DOHH2 (cell line): ENCODE measurements at regions not wholly inside any gene's neighbourhood (a gene's known extent, or its start where the extent isn't known, plus 50 kb on each side); places are given as distances from the start of the nearest gene placed in this dataset.

Experiments
- H3F3A ChIP-seq: fragments of 200-600 bp; sonication (generic), shearing (Covaris generic); 2 replicates; pipeline ENCODE4 v1.6.0; 2016; ENCODE audit warnings: antibody characterized with exemption, mild to moderate bottlenecking; ENCODE audit not compliant: control insufficient read depth, insufficient read depth
- H3K27ac ChIP-seq: fragments of 200-600 bp; sonication (generic); 2 replicates; pipeline ENCODE4 v1.5.1; 2014; ENCODE audit warnings: low read depth, mild to moderate bottlenecking, low read length, moderate library complexity
- H3K27me3 ChIP-seq: fragments of 200-600 bp; sonication (generic); 2 replicates; pipeline ENCODE4 v1.6.1; 2014; ENCODE audit warnings: mild to moderate bottlenecking, low read length, mixed read lengths; ENCODE audit not compliant: control insufficient read depth
- H3K36me3 ChIP-seq: fragments of 200-600 bp; sonication (generic); 2 replicates; pipeline ENCODE4 v1.6.1; 2014; ENCODE audit warnings: mild to moderate bottlenecking, low read length, moderate library complexity, mixed read lengths; ENCODE audit not compliant: control insufficient read depth
- H3K4me1 ChIP-seq: fragments of 200-600 bp; sonication (generic); 2 replicates; pipeline ENCODE4 v1.6.1; 2014; ENCODE audit warnings: mild to moderate bottlenecking, low read length, mixed read lengths; ENCODE audit not compliant: control insufficient read depth
- H3K4me2 ChIP-seq: fragments of 200-600 bp; sonication (generic); 2 replicates; pipeline ENCODE4 v1.6.0; 2014; ENCODE audit warnings: mild to moderate bottlenecking, low read length, moderate library complexity
- H3K4me3 ChIP-seq: fragments of 200-600 bp; sonication (generic); 2 replicates; pipeline ENCODE4 v1.5.1; 2014; ENCODE audit warnings: mild to moderate bottlenecking, low read length, mixed read lengths
- H3K79me2 ChIP-seq: fragments of 200-600 bp; sonication (generic); 2 replicates; pipeline ENCODE4 v1.6.1; 2014; ENCODE audit warnings: mild to moderate bottlenecking, low read length, mixed read lengths; ENCODE audit not compliant: control insufficient read depth
- H3K9me2 ChIP-seq: fragments of 200-600 bp; sonication (generic); replicated peaks from 2 replicates; pipeline ENCODE4 v1.6.1; 2014; ENCODE audit warnings: mild to moderate bottlenecking, low read length, mixed read lengths; ENCODE audit not compliant: control insufficient read depth
- H3K9me3 ChIP-seq: fragments of 200-600 bp; sonication (generic); 2 replicates; pipeline ENCODE4 v1.6.1; 2014; ENCODE audit warnings: antibody characterized with exemption, low read length, mixed read lengths; ENCODE audit not compliant: control insufficient read depth, insufficient read depth
- H4K20me1 ChIP-seq: fragments of 200-600 bp; sonication (generic); 2 replicates; pipeline ENCODE4 v1.6.0; 2014; ENCODE audit warnings: low read depth, mild to moderate bottlenecking, antibody characterized with exemption, low read length, moderate library complexity; ENCODE audit not compliant: control insufficient read depth, insufficient read depth
- EZH2phosphoT487 ChIP-seq: fragments of 200-600 bp; sonication (generic); IDR thresholded peaks from 2 replicates; pipeline ENCODE4 v1.6.1; 2017; ENCODE audit warnings: borderline replicate concordance, mild to moderate bottlenecking, antibody characterized with exemption, low read length, moderate library complexity, mixed read lengths
- TF ChIP-seq, protein P1 (sequence below): fragments of 200-600 bp; sonication (generic); IDR thresholded peaks from one replicate; pipeline ENCODE4 v1.5.1; 2014; ENCODE audit warnings: antibody characterized with exemption, mild to moderate bottlenecking, low read depth, low read length; ENCODE audit not compliant: poor library complexity, severe bottlenecking

DNA sequence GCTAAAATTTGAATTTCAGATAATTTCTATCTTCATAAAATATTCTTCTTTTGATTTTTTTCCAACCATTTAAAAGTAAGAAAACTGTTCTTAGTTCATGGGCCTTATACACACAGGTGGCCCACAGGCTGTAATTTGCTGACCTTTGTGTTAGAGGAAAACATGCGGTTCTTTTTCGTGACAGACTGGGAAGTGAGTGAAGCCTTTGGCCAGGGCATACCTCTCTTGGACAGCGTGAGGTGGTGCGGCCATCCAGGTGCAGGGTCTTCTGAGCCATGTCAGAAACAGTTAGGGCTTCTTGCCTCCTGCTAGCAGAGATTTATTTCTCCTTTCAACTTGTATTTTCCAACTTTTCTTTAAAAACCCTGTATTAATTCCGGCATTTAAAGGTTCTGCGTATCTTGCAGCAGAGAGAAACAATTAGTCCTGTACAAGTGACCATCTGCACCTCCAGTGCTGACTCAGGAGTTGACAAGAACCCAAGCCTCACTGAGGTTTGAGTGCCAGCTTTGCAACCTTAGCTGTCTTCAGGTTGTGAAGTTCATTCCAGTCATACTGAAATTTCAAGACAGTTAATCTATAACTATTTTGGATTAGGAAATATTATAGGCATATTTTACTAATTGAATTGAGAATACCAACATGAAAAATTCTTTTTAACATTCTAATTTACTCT, 177.8 kb downstream of the LY86 start:
- Histone ChIP-seq H3K36me3 (no peaks in the 10 kb centered on the region), H3K4me3 (no peak overlapping the region), H3K79me2 (no peaks in the 10 kb centered on the region), H4K20me1 (no peaks in the 10 kb centered on the region), H3K27ac (no peak overlapping the region), H3K4me1 (no peaks in the 10 kb centered on the region), H3K9me3 (no peaks in the 10 kb centered on the region), H3F3A (no peaks in the 10 kb centered on the region), H3K4me2 (no peak overlapping the region), H3K9me2 (no peaks in the 10 kb centered on the region), H3K27me3 (no peaks in the 10 kb centered on the region)
- no peak for TF ChIP-seq EZH2phosphoT487
- TF ChIP-seq, protein P1, sequence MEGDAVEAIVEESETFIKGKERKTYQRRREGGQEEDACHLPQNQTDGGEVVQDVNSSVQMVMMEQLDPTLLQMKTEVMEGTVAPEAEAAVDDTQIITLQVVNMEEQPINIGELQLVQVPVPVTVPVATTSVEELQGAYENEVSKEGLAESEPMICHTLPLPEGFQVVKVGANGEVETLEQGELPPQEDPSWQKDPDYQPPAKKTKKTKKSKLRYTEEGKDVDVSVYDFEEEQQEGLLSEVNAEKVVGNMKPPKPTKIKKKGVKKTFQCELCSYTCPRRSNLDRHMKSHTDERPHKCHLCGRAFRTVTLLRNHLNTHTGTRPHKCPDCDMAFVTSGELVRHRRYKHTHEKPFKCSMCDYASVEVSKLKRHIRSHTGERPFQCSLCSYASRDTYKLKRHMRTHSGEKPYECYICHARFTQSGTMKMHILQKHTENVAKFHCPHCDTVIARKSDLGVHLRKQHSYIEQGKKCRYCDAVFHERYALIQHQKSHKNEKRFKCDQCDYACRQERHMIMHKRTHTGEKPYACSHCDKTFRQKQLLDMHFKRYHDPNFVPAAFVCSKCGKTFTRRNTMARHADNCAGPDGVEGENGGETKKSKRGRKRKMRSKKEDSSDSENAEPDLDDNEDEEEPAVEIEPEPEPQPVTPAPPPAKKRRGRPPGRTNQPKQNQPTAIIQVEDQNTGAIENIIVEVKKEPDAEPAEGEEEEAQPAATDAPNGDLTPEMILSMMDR = no peak

GRCh38 chr6:6769466-6769865, 180.9 kb downstream of the LY86 start:
- Histone ChIP-seq H3K4me1 (no peaks in the 10 kb centered on the region), H4K20me1 (no peaks in the 10 kb centered on the region), H3K27me3 (no peaks in the 10 kb centered on the region), H3K79me2 (no peaks in the 10 kb centered on the region), H3K36me3 (no peaks in the 10 kb centered on the region), H3K9me3 (no peaks in the 10 kb centered on the region), H3F3A (no peaks in the 10 kb centered on the region), H3K4me3 (no peak overlapping the region), H3K27ac (no peak overlapping the region), H3K4me2 (no peak overlapping the region), H3K9me2 (no peaks in the 10 kb centered on the region)
- no peak for TF ChIP-seq EZH2phosphoT487
- TF ChIP-seq, protein P1 = no peak

DNA sequence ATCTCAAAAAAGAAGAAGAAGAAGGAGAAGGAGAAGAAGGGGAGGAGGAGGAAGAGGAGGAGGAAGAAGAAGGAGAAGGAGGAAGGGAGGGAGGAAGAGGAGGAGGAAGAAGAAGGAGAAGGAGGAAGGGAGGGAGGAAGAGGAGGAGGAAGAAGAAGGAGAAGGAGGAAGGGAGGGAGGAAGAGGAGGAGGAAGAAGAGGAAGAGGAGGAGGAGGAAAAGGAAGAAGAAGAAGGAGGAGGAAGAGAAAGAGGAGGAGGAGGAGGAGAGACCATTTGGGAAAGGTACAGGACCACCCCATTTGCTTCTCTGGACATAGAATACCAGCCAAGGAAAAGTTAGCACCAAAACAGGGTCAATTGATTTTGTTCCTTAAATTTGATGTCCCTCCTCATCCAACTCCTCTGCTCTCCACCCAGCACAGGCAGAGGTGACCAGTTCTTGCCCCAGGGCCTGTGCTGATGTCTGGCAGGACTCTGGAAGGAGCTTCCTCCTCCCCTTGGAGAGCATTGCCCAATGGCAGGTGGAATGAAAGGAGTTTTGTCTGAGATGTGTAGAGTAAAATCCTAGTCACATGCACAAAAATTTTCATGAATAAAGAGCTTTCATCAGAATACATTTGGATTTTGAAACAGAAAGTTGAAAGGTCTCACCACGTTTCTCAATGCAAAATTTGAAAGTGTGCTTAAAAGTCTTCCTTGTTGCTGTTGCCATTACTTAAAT, 182.9 kb downstream of the LY86 start:
- no peak overlapping the region for H3K4me2 ChIP-seq
- no peak overlapping the region for H3K4me3 ChIP-seq
- no peaks in the 10 kb centered on the region for H3K4me1 ChIP-seq
- H3K27me3 ChIP-seq = 0 out of 2 replicates have a peak, but pooled peaks cover 5% of the 10 kb centered on the region
- H3K27ac ChIP-seq = no peak overlapping the region
- no peaks in the 10 kb centered on the region for H3K36me3 ChIP-seq
- no peaks in the 10 kb centered on the region for H4K20me1 ChIP-seq
- no peaks in the 10 kb centered on the region for H3K9me3 ChIP-seq
- TF ChIP-seq, protein P1 = no peak
- TF ChIP-seq EZH2phosphoT487 = no peak
- no peaks in the 10 kb centered on the region for H3F3A ChIP-seq
- H3K9me2 ChIP-seq = no peaks in the 10 kb centered on the region
- H3K79me2 ChIP-seq = no peaks in the 10 kb centered on the region
